ENCODE measurements at regions not wholly inside any gene's neighbourhood (a gene's known extent, or its start where the extent isn't known, plus 50 kb on each side); places are given as distances from the start of the nearest gene placed in this dataset.
"Not testable (repeated sequence)": the region's sequence is repeated elsewhere in the genome, so short reads cannot be mapped to it uniquely, and the experiment has no call there.

- no peaks in the 10 kb centered on the region for H3K9me3 Mint-ChIP-seq
- intact Hi-C loops (cut with micrococcal nuclease) = no loop called here
- H3K27ac Mint-ChIP-seq = no peak overlapping the region
- no peaks in the 10 kb centered on the region for H3K4me1 Mint-ChIP-seq (ENCODE audit: low read depth)
- H3K36me3 Mint-ChIP-seq (ENCODE audit: low read depth) = no peaks in the 10 kb centered on the region
- H3K27me3 Mint-ChIP-seq (ENCODE audit: low read depth) = no peaks in the 10 kb centered on the region
- H3K4me3 Mint-ChIP-seq (ENCODE audit: low read depth) = no peak overlapping the region
- no peak for DNase-seq (ENCODE audit: low spot score)
Observed at GRCh38 chr12:114841557-114842251, 157.7 kb upstream of the TBX3 start.

- intact Hi-C loops (cut with micrococcal nuclease) = no loop called here
- no peaks in the 10 kb centered on the region for H3K27me3 Mint-ChIP-seq (ENCODE audit: low read depth)
- H3K4me3 Mint-ChIP-seq (ENCODE audit: low read depth) = no peak overlapping the region
- H3K4me1 Mint-ChIP-seq (ENCODE audit: low read depth) = no peaks in the 10 kb centered on the region
- H3K36me3 Mint-ChIP-seq (ENCODE audit: low read depth) = no peaks in the 10 kb centered on the region
- H3K27ac Mint-ChIP-seq = no peak overlapping the region
- DNase-seq (ENCODE audit: low spot score) = no peak
- H3K9me3 Mint-ChIP-seq = no peaks in the 10 kb centered on the region
Observed at GRCh38 chr12:114838480-114838879, 154.5 kb upstream of the TBX3 start.

GRCh38 chr12:114836609-114837008 lies 152.6 kb upstream of the TBX3 start:
- intact Hi-C loops (cut with micrococcal nuclease) = no loop called here
- Mint-ChIP-seq H3K27me3 (ENCODE audit: low read depth) (no peaks in the 10 kb centered on the region), H3K36me3 (ENCODE audit: low read depth) (no peaks in the 10 kb centered on the region), H3K9me3 (no peaks in the 10 kb centered on the region), H3K4me3 (ENCODE audit: low read depth) (no peak overlapping the region), H3K27ac (no peak overlapping the region), H3K4me1 (ENCODE audit: low read depth) (no peaks in the 10 kb centered on the region)
- DNase-seq (ENCODE audit: low spot score) = no peak

- intact Hi-C loops (cut with micrococcal nuclease) = no loop called here
- Mint-ChIP-seq H3K27ac (no peak overlapping the region), H3K9me3 (no peaks in the 10 kb centered on the region), H3K27me3 (ENCODE audit: low read depth) (no peaks in the 10 kb centered on the region), H3K4me3 (ENCODE audit: low read depth) (no peak overlapping the region), H3K4me1 (ENCODE audit: low read depth) (no peaks in the 10 kb centered on the region), H3K36me3 (ENCODE audit: low read depth) (no peaks in the 10 kb centered on the region)
- no peak for DNase-seq (ENCODE audit: low spot score)
Observed at GRCh38 chr12:114835031-114835430, 151.1 kb upstream of the TBX3 start.

GRCh38 chr12:114834621-114835020 lies 150.6 kb upstream of the TBX3 start:
- H3K4me1 Mint-ChIP-seq (ENCODE audit: low read depth) = no peaks in the 10 kb centered on the region

GRCh38 chr12:114829833-114830232 lies 145.9 kb upstream of the TBX3 start:
- Mint-ChIP-seq H3K36me3 (ENCODE audit: low read depth) (no peaks in the 10 kb centered on the region), H3K9me3 (peaks cover 4% of the 10 kb centered on the region), H3K27me3 (ENCODE audit: low read depth) (no peaks in the 10 kb centered on the region), H3K4me3 (ENCODE audit: low read depth) (no peak overlapping the region), H3K4me1 (ENCODE audit: low read depth) (no peaks in the 10 kb centered on the region), H3K27ac (no peak overlapping the region)
- DNase-seq (ENCODE audit: low spot score) = no peak
- intact Hi-C loops (cut with micrococcal nuclease) = no loop called here

More at GRCh38 chr12:114834621-114835020, 150.6 kb upstream of the TBX3 start:
- no peak for DNase-seq (ENCODE audit: low spot score)
- H3K36me3 Mint-ChIP-seq (ENCODE audit: low read depth) = no peaks in the 10 kb centered on the region
- intact Hi-C loops (cut with micrococcal nuclease) = no loop called here
- H3K27ac Mint-ChIP-seq = no peak overlapping the region
- no peak overlapping the region for H3K4me3 Mint-ChIP-seq (ENCODE audit: low read depth)
- H3K27me3 Mint-ChIP-seq (ENCODE audit: low read depth) = no peaks in the 10 kb centered on the region
- H3K9me3 Mint-ChIP-seq = no peaks in the 10 kb centered on the region

GRCh38 chr12:114829244-114829643 lies 145.3 kb upstream of the TBX3 start:
- H3K4me1 Mint-ChIP-seq (ENCODE audit: low read depth); H3K27me3 Mint-ChIP-seq (ENCODE audit: low read depth); H3K36me3 Mint-ChIP-seq (ENCODE audit: low read depth); intact Hi-C loops (cut with micrococcal nuclease); DNase-seq (ENCODE audit: low spot score); H3K9me3 Mint-ChIP-seq; H3K4me3 Mint-ChIP-seq (ENCODE audit: low read depth); H3K27ac Mint-ChIP-seq: not testable (repeated sequence)

GRCh38 chr12:114827461-114827860 lies 143.5 kb upstream of the TBX3 start:
- DNase-seq (ENCODE audit: low spot score) = no peak
- Mint-ChIP-seq H3K27me3 (ENCODE audit: low read depth) (no peaks in the 10 kb centered on the region), H3K27ac (no peak overlapping the region), H3K4me3 (ENCODE audit: low read depth) (no peak overlapping the region), H3K4me1 (ENCODE audit: low read depth) (no peaks in the 10 kb centered on the region), H3K36me3 (ENCODE audit: low read depth) (no peaks in the 10 kb centered on the region), H3K9me3 (peaks cover 8% of the 10 kb centered on the region)
- intact Hi-C loops (cut with micrococcal nuclease) = no loop called here

- no peaks in the 10 kb centered on the region for H3K4me1 Mint-ChIP-seq (ENCODE audit: low read depth)
- no peak overlapping the region for H3K4me3 Mint-ChIP-seq (ENCODE audit: low read depth)
- no peak for DNase-seq (ENCODE audit: low spot score)
- intact Hi-C loops (cut with micrococcal nuclease) = no loop called here
- peaks cover 8% of the 10 kb centered on the region for H3K9me3 Mint-ChIP-seq
- H3K36me3 Mint-ChIP-seq (ENCODE audit: low read depth) = no peaks in the 10 kb centered on the region
- no peaks in the 10 kb centered on the region for H3K27me3 Mint-ChIP-seq (ENCODE audit: low read depth)
- no peak overlapping the region for H3K27ac Mint-ChIP-seq
Observed at GRCh38 chr12:114826244-114826643, 142.3 kb upstream of the TBX3 start.

- no peak overlapping the region for H3K4me3 Mint-ChIP-seq (ENCODE audit: low read depth)
- no peaks in the 10 kb centered on the region for H3K27me3 Mint-ChIP-seq (ENCODE audit: low read depth)
- H3K4me1 Mint-ChIP-seq (ENCODE audit: low read depth) = no peaks in the 10 kb centered on the region
- peaks cover 8% of the 10 kb centered on the region for H3K9me3 Mint-ChIP-seq
- intact Hi-C loops (cut with micrococcal nuclease) = no loop called here
- H3K36me3 Mint-ChIP-seq (ENCODE audit: low read depth) = no peaks in the 10 kb centered on the region
- H3K27ac Mint-ChIP-seq = no peak overlapping the region
- DNase-seq (ENCODE audit: low spot score) = no peak
Observed at GRCh38 chr12:114823724-114824123, 139.7 kb upstream of the TBX3 start.

- H3K27me3 Mint-ChIP-seq (ENCODE audit: low read depth) = no peaks in the 10 kb centered on the region
- no peaks in the 10 kb centered on the region for H3K4me1 Mint-ChIP-seq (ENCODE audit: low read depth)
- H3K36me3 Mint-ChIP-seq (ENCODE audit: low read depth) = no peaks in the 10 kb centered on the region
- no peak overlapping the region for H3K27ac Mint-ChIP-seq
- intact Hi-C loops (cut with micrococcal nuclease) = no loop called here
- no peak for DNase-seq (ENCODE audit: low spot score)
- H3K9me3 Mint-ChIP-seq = peaks cover 3% of the 10 kb centered on the region
- no peak overlapping the region for H3K4me3 Mint-ChIP-seq (ENCODE audit: low read depth)
Observed at GRCh38 chr12:114821570-114821969, 137.6 kb upstream of the TBX3 start.

GRCh38 chr12:114820796-114821195 lies 136.8 kb upstream of the TBX3 start:
- Mint-ChIP-seq H3K27me3 (ENCODE audit: low read depth) (no peaks in the 10 kb centered on the region), H3K4me1 (ENCODE audit: low read depth) (no peaks in the 10 kb centered on the region), H3K9me3 (peaks cover 3% of the 10 kb centered on the region), H3K4me3 (ENCODE audit: low read depth) (no peak overlapping the region), H3K27ac (no peak overlapping the region), H3K36me3 (ENCODE audit: low read depth) (no peaks in the 10 kb centered on the region)
- intact Hi-C loops (cut with micrococcal nuclease) = no loop called here
- DNase-seq (ENCODE audit: low spot score) = no peak

GRCh38 chr12:114817571-114818425 lies 133.8 kb upstream of the TBX3 start:
- no peak for DNase-seq (ENCODE audit: low spot score)
- Mint-ChIP-seq H3K36me3 (ENCODE audit: low read depth) (no peaks in the 10 kb centered on the region), H3K4me1 (ENCODE audit: low read depth) (no peaks in the 10 kb centered on the region), H3K27ac (no peak overlapping the region), H3K9me3 (no peaks in the 10 kb centered on the region), H3K4me3 (ENCODE audit: low read depth) (no peak overlapping the region), H3K27me3 (ENCODE audit: low read depth) (peaks cover 2% of the 10 kb centered on the region)
- intact Hi-C loops (cut with micrococcal nuclease) = no loop called here

All from activated T-helper 2 cell treated with anti-CD3 and anti-CD28 coated beads, Interferon-gamma antibody, Interleukin-2, Interleukin-4, amounts not matched to agents 10 μg/mL and 5 μg/mL and 100 μg/mL, durations not matched to agents 14 hours and 24 hours and 36 hours (primary cell).